ENCODE measurements at regions not wholly inside any gene's neighbourhood (a gene's known extent, or its start where the extent isn't known, plus 50 kb on each side); places are given as distances from the start of the nearest gene placed in this dataset.

GRCh38 chr13:38099751-38100150, 230.2 kb upstream of the TRPC4 start:
- TF ChIP-seq, protein P1, sequence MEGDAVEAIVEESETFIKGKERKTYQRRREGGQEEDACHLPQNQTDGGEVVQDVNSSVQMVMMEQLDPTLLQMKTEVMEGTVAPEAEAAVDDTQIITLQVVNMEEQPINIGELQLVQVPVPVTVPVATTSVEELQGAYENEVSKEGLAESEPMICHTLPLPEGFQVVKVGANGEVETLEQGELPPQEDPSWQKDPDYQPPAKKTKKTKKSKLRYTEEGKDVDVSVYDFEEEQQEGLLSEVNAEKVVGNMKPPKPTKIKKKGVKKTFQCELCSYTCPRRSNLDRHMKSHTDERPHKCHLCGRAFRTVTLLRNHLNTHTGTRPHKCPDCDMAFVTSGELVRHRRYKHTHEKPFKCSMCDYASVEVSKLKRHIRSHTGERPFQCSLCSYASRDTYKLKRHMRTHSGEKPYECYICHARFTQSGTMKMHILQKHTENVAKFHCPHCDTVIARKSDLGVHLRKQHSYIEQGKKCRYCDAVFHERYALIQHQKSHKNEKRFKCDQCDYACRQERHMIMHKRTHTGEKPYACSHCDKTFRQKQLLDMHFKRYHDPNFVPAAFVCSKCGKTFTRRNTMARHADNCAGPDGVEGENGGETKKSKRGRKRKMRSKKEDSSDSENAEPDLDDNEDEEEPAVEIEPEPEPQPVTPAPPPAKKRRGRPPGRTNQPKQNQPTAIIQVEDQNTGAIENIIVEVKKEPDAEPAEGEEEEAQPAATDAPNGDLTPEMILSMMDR (IDR thresholded peaks at IDR 0.05; ENCODE audit: low read depth, low read length): no peak
- TF ChIP-seq POLR2A (IDR thresholded peaks at IDR 0.05; ENCODE audit: extremely low read depth, insufficient read length): no peak
